Loucy (cell line): ENCODE measurements at regions not wholly inside any gene's neighbourhood (a gene's known extent, or its start where the extent isn't known, plus 50 kb on each side); places are given as distances from the start of the nearest gene placed in this dataset.

Experiments used
- H2AFZ ChIP-seq: fragments of 200-600 bp; sonication (generic); 2 replicates; pipeline ENCODE4 v1.6.0; 2016; ENCODE audit warnings: antibody characterized with exemption, mild to moderate bottlenecking, low read length, moderate library complexity
- H3F3A ChIP-seq: fragments of 200-600 bp; 2 replicates; pipeline ENCODE4 v1.6.0; 2016; ENCODE audit warnings: antibody characterized with exemption, low read depth, mild to moderate bottlenecking
- H3K27me3 ChIP-seq: fragments of 200-600 bp; sonication (generic); 2 replicates; pipeline ENCODE4 v1.6.1; 2014; ENCODE audit warnings: low read length, mild to moderate bottlenecking; ENCODE audit not compliant: insufficient read depth, poor library complexity, severe bottlenecking
- H3K36me3 ChIP-seq: fragments of 200-600 bp; sonication (generic); 2 replicates; pipeline ENCODE4 v1.6.1; 2016; ENCODE audit warnings: low read length; ENCODE audit not compliant: insufficient read depth
- H3K4me1 ChIP-seq: fragments of 200-600 bp; sonication (generic); 2 replicates; pipeline ENCODE4 v1.5.1; 2014; ENCODE audit warnings: low read length, mild to moderate bottlenecking; ENCODE audit not compliant: insufficient read depth, poor library complexity, severe bottlenecking
- H3K4me2 ChIP-seq: fragments of 200-600 bp; sonication (generic); 2 replicates; pipeline ENCODE4 v1.6.0; 2014; ENCODE audit warnings: antibody characterized with exemption, low read length, low read depth, mild to moderate bottlenecking; ENCODE audit not compliant: poor library complexity, severe bottlenecking
- H3K4me3 ChIP-seq: fragments of 200-600 bp; sonication (generic); 2 replicates; pipeline ENCODE4 v1.5.1; 2014; ENCODE audit warnings: low read length, mild to moderate bottlenecking, mixed read lengths; ENCODE audit not compliant: poor library complexity, severe bottlenecking
- H3K79me2 ChIP-seq: fragments of 200-600 bp; sonication (generic); 2 replicates; pipeline ENCODE4 v1.6.1; 2014; ENCODE audit warnings: low read length; ENCODE audit not compliant: insufficient read depth
- H3K9ac ChIP-seq: fragments of 200-600 bp; sonication (generic); 2 replicates; pipeline ENCODE4 v1.6.0; 2014; ENCODE audit warnings: mild to moderate bottlenecking, low read depth, low read length, moderate library complexity; ENCODE audit not compliant: poor library complexity, severe bottlenecking
- H3K9me2 ChIP-seq: fragments of 200-600 bp; sonication (generic); replicated peaks from 2 replicates; pipeline ENCODE4 v1.6.1; 2016; ENCODE audit warnings: low read depth, low read length, mixed read lengths
- H3K9me3 ChIP-seq: fragments of 200-600 bp; sonication (generic); 2 replicates; pipeline ENCODE4 v1.6.1; 2014; ENCODE audit warnings: mild to moderate bottlenecking, antibody characterized with exemption, low read length, low read depth; ENCODE audit not compliant: insufficient read depth
- H4K20me1 ChIP-seq: fragments of 200-600 bp; sonication (generic); 2 replicates; pipeline ENCODE4 v1.6.0; 2014; ENCODE audit warnings: antibody characterized with exemption, low read length, mild to moderate bottlenecking; ENCODE audit not compliant: insufficient read depth, poor library complexity, severe bottlenecking
- CTCF ChIP-seq: fragments of 200-600 bp; sonication (generic); conservative IDR thresholded peaks from 2 replicates; pipeline ENCODE4 v1.5.1; 2014; ENCODE audit warnings: mild to moderate bottlenecking, antibody characterized with exemption, low read length
- EZH2phosphoT487 ChIP-seq: fragments of 200-600 bp; IDR thresholded peaks from 2 replicates; pipeline ENCODE4 v1.6.1; 2018; ENCODE audit warnings: antibody characterized with exemption, mild to moderate bottlenecking, moderate library complexity, borderline replicate concordance

- no peaks in the 10 kb centered on the region for H3K4me1 ChIP-seq
- no peaks in the 10 kb centered on the region for H3K9me2 ChIP-seq
- no peak overlapping the region for H3K4me2 ChIP-seq
- H3K9me3 ChIP-seq, result no peaks in the 10 kb centered on the region
- H3K9ac ChIP-seq, result no peak overlapping the region
- H3F3A ChIP-seq, result no peaks in the 10 kb centered on the region
- H2AFZ ChIP-seq, result no peak overlapping the region
- no peak for TF ChIP-seq CTCF
- no peak for TF ChIP-seq EZH2phosphoT487
- no peak overlapping the region for H3K4me3 ChIP-seq
- no peaks in the 10 kb centered on the region for H3K27me3 ChIP-seq
- H3K79me2 ChIP-seq, result no peaks in the 10 kb centered on the region
- no peaks in the 10 kb centered on the region for H3K36me3 ChIP-seq
- H4K20me1 ChIP-seq, result no peaks in the 10 kb centered on the region
These were observed 327.0 kb downstream of the KLF5 start for GRCh38 chr13:73385848-73386247.

GRCh38 chr13:73372666-73373627 is 314.1 kb downstream of the KLF5 start:
- H3K36me3 ChIP-seq, result no peaks in the 10 kb centered on the region
- no peak overlapping the region for H3K9ac ChIP-seq
- H3F3A ChIP-seq, result no peaks in the 10 kb centered on the region
- no peaks in the 10 kb centered on the region for H3K27me3 ChIP-seq
- H3K9me2 ChIP-seq, result no peaks in the 10 kb centered on the region
- no peaks in the 10 kb centered on the region for H3K4me1 ChIP-seq
- no peaks in the 10 kb centered on the region for H3K79me2 ChIP-seq
- H3K4me2 ChIP-seq, result no peak overlapping the region
- no peak overlapping the region for H3K4me3 ChIP-seq
- TF ChIP-seq EZH2phosphoT487 (no peak), CTCF (no peak)
- no peaks in the 10 kb centered on the region for H3K9me3 ChIP-seq
- no peaks in the 10 kb centered on the region for H4K20me1 ChIP-seq
- H2AFZ ChIP-seq, result no peak overlapping the region

- Histone ChIP-seq H3K9me3 (no peaks in the 10 kb centered on the region), H3K9me2 (no peaks in the 10 kb centered on the region), H3K4me3 (no peak overlapping the region), H3K27me3 (no peaks in the 10 kb centered on the region), H2AFZ (no peak overlapping the region), H3K4me2 (no peak overlapping the region), H3K4me1 (no peaks in the 10 kb centered on the region), H3K9ac (no peak overlapping the region), H4K20me1 (no peaks in the 10 kb centered on the region), H3F3A (no peaks in the 10 kb centered on the region), H3K36me3 (no peaks in the 10 kb centered on the region), H3K79me2 (no peaks in the 10 kb centered on the region)
- TF ChIP-seq EZH2phosphoT487, result no peak
- TF ChIP-seq CTCF, result no peak
These were observed 311.3 kb downstream of the KLF5 start for GRCh38 chr13:73370066-73370465.
